ENCODE measurements at regions not wholly inside any gene's neighbourhood (a gene's known extent, or its start where the extent isn't known, plus 50 kb on each side); places are given as distances from the start of the nearest gene placed in this dataset.

GRCh38 chr4:15352524-15352923 lies 75.3 kb upstream of the C1QTNF7 start:
- no peaks in the 10 kb centered on the region for H4K20me1 ChIP-seq (ENCODE audit: control insufficient read depth, insufficient read depth)
- WGBS (ENCODE audit: insufficient coverage, insufficient replicate concordance, low lambda C conversion rate, missing lambda C conversion rate), result 5% methylated on average over 2 of the region's 2 CpGs
- no TSS peak for BruUV-seq (replicated peaks)
- no peak for ATAC-seq
- RAD21 ChIA-PET (ENCODE audit: unreplicated experiment), result no interaction called here
- no peak overlapping the region for H3K4me2 ChIP-seq (ENCODE audit: control insufficient read depth, insufficient read depth)
- no peak overlapping the region for H3K27ac ChIP-seq (ENCODE audit: control insufficient read depth, insufficient read depth)
- H3K9ac ChIP-seq (ENCODE audit: control insufficient read depth, insufficient read depth, low read length), result no peak overlapping the region
- TF ChIP-seq NR2C2 (IDR thresholded peaks at IDR 0.05; ENCODE audit: borderline replicate concordance, control insufficient read depth, insufficient read length, low read depth) (no peak), USF1 (IDR thresholded peaks at IDR 0.05; ENCODE audit: borderline replicate concordance, extremely low read length, insufficient read depth, low read depth, low read length) (no peak)
- in situ Hi-C loops (cut with MboI), result no loop called here
- H3K36me3 ChIP-seq (ENCODE audit: control insufficient read depth in 2 of 2, insufficient read depth in 2 of 2, low read length in 1 of 2), result no peaks in the 10 kb centered on the region
- 0 out of 4 replicates have a peak, but pooled peaks cover 0 to 2% of the 10 kb centered on the region in 2 experiments for H3K27me3 ChIP-seq (replicated peaks in 1 of 2; ENCODE audit: control insufficient read depth in 2 of 2, insufficient read depth in 2 of 2, low read length in 1 of 2)
- H2AFZ ChIP-seq (ENCODE audit: control insufficient read depth, low read depth, low read length), result no peak overlapping the region
- no peak overlapping the region for H3K4me3 ChIP-seq
- CTCF ChIA-PET, result interaction anchor here (1.0 kb wide), 1 partner anchor 99 kb away, joined by 3 read pairs; no protein-coding TSS in a partner anchor
- H3K79me2 ChIP-seq (ENCODE audit: control insufficient read depth, insufficient read depth, low read length), result no peaks in the 10 kb centered on the region
- H3K9me3 ChIP-seq (replicated peaks; ENCODE audit: control insufficient read depth, insufficient read depth, low read length), result no peaks in the 10 kb centered on the region
- POLR2A ChIA-PET, result no interaction called here
- intact Hi-C loops (cut with micrococcal nuclease; ENCODE audit: unreplicated experiment), result no loop called here
- FAIRE-seq, result no peak
- DNase-seq (ENCODE audit: low read depth, low spot score), result no peak
- no peaks in the 10 kb centered on the region for H3K4me1 ChIP-seq (ENCODE audit: control insufficient read depth, insufficient read depth, low read length)
- SMC1A ChIA-PET (ENCODE audit: uncharacterized antibody, unreplicated experiment), result no interaction called here

DNA sequence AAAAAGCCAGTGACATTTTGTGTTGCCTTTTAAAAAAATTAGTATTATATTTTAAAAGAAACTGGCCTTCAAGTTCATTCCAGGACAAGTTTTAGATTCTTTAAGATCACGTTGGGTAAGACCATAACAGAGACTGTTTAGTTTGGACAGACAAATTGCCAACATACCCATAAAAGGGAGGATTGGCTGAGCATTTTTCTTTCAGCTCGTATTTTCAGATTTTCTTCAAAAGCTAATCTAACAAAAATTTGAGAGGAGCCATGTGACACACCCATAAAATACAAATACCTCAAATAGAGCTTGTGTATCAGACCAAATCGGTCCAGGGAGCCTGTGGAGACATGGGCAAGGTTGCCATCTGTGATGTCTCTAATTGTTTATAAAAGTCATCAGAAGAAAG lies 74.6 kb upstream of the C1QTNF7 start:
- Histone ChIP-seq H3K4me1 (ENCODE audit: control insufficient read depth, insufficient read depth, low read length) (no peaks in the 10 kb centered on the region), H3K9ac (ENCODE audit: control insufficient read depth, insufficient read depth, low read length) (no peak overlapping the region), H3K79me2 (ENCODE audit: control insufficient read depth, insufficient read depth, low read length) (no peaks in the 10 kb centered on the region), H3K9me3 (replicated peaks; ENCODE audit: control insufficient read depth, insufficient read depth, low read length) (no peaks in the 10 kb centered on the region), H3K4me2 (ENCODE audit: control insufficient read depth, insufficient read depth) (no peak overlapping the region), H3K4me3 (no peak overlapping the region), H4K20me1 (ENCODE audit: control insufficient read depth, insufficient read depth) (no peaks in the 10 kb centered on the region), H2AFZ (ENCODE audit: control insufficient read depth, low read depth, low read length) (no peak overlapping the region), H3K27me3 (replicated peaks in 1 of 2; ENCODE audit: control insufficient read depth in 2 of 2, insufficient read depth in 2 of 2, low read length in 1 of 2) (0 out of 4 replicates have a peak, but pooled peaks cover 0 to under 1% of the 10 kb centered on the region in 2 experiments), H3K27ac (ENCODE audit: control insufficient read depth, insufficient read depth) (no peak overlapping the region), H3K36me3 (ENCODE audit: control insufficient read depth in 2 of 2, insufficient read depth in 2 of 2, low read length in 1 of 2) (no peaks in the 10 kb centered on the region)
- DNase-seq (ENCODE audit: low read depth, low spot score) (no peak), ATAC-seq (no peak), FAIRE-seq (no peak)
- 0% methylated on average over 3 of the region's 3 CpGs for WGBS (ENCODE audit: insufficient coverage, insufficient replicate concordance, low lambda C conversion rate, missing lambda C conversion rate)
- POLR2A ChIA-PET, result no interaction called here
- BruUV-seq (replicated peaks), result no TSS peak
- CTCF ChIA-PET, result no interaction called here
- intact Hi-C loops (cut with micrococcal nuclease; ENCODE audit: unreplicated experiment), result no loop called here
- in situ Hi-C loops (cut with MboI), result no loop called here
- SMC1A ChIA-PET (ENCODE audit: uncharacterized antibody, unreplicated experiment), result no interaction called here
- RAD21 ChIA-PET (ENCODE audit: unreplicated experiment), result no interaction called here
- TF ChIP-seq ZNF687 (IDR thresholded peaks at IDR 0.05) (no peak), WRNIP1 (IDR thresholded peaks at IDR 0.05; ENCODE audit: borderline replicate concordance, low read depth, low read length) (no peak), KLF5 (IDR thresholded peaks at IDR 0.05; ENCODE audit: partially characterized antibody) (no peak), MTA3 (IDR thresholded peaks at IDR 0.05; ENCODE audit: borderline replicate concordance, low read length) (no peak), BHLHE40 (IDR thresholded peaks at IDR 0.05; ENCODE audit: borderline replicate concordance in 1 of 2, low read depth in 2 of 2, low read length in 1 of 2) (no peak), CTCF (IDR thresholded peaks at IDR 0.05 in 2 of 3, conservative IDR thresholded peaks at IDR 0.05 in 1 of 3; ENCODE audit: control insufficient read depth in 2 of 3, extremely low read depth in 1 of 3, insufficient read depth in 1 of 3, low read depth in 3 of 3, low read length in 3 of 3) (no peak), RFX5 (IDR thresholded peaks at IDR 0.05; ENCODE audit: low read depth, low read length) (no peak), ZNF622 (IDR thresholded peaks at IDR 0.05) (no peak), NFYA (IDR thresholded peaks at IDR 0.05; ENCODE audit: borderline replicate concordance, low read depth, low read length) (no peak)
